GM19467 (cell line): ENCODE measurements at regions not wholly inside any gene's neighbourhood (a gene's known extent, or its start where the extent isn't known, plus 50 kb on each side); places are given as distances from the start of the nearest gene placed in this dataset.

Source experiments
- ATAC-seq: cut with Tn5 transposase; IDR thresholded peaks from one replicate; pipeline ENCODE4 v1.9.1; 2021; ENCODE audit warnings: mild to moderate bottlenecking, moderate library complexity; ENCODE audit not compliant: unreplicated experiment

DNA sequence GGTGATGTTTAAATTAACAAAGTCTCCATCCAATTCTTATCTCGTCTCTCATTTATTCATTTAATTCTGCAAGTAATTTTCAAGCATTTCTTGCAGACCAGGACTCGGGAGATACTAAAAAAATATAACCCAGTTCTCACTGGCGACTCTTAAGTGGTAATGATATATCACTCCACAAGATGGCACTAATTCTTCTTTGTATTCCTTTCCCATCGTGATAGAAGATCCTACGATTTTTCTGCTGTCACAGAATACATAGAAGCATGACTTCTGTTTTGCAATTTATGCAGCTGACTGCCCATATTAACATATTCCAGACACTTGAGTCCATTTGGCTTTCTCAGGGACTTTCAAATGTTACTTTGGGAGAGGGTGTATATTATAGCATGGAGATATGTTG lies 64.0 kb upstream of the FGF13 start:
- ATAC-seq: no peak

- no peak for ATAC-seq
These were observed 59.5 kb upstream of the FGF13 start for GRCh38 chrX:138771047-138771446.

DNA sequence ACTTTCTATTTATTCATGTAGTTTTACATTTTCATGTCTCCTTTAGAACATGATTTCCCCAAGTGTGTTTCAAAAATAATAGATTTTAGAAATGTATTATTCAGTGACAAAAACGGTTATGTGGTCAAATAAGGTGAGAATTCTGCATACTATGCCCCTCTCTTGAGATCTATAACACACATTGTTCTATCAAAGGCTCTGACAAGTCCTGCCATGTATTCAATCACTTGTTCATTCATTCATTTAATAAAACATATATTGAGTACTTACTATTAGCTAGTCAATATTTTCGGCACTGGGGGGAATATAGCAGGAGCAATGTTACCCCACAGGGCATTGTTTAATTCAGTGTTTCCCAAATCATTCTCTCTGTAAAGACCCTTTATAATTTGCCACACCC lies 58.4 kb upstream of the FGF13 start:
- ATAC-seq: no peak

DNA sequence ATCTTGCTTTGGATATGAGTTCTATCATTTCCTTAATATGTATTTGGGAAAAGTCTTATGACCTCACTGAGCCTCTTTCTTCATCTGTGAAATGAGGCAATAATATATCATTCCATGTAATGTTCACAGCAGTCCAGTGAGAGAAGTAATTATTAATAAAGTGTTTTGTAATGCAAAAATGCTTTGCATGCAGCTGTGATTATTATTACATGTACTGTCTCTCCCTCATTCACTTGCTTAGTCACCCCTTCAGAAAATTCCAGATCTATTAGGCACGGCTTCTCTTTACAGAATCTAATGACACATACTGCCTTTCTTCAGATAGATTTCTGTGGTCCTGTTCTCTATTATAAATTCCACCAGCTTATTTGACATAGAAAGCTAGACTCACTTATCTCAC lies 53.5 kb upstream of the FGF13 start:
- ATAC-seq: no peak

- ATAC-seq: no peak
These were observed 52.2 kb upstream of the FGF13 start for GRCh38 chrX:138763761-138764160.

DNA sequence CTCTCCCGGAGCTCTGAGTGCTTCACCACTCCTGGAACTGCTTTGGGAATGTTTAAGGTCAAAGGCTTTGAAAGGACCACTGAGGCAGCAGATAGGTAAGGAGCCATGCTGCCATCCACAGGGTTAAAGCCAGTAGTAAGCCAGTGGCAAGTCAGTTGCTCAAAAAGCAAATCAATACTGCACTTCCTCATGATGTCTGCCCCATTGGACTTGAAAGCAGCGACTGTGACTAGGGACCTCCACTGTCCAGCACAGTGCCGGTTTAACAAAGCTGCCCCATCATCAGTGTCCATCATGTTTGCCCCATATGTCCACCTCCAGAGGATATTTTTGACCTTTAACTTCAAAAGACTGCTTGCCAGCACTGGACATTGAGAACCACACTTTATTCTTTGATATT lies 49.9 kb upstream of the FGF13 start:
- ATAC-seq: no peak
